ENCODE measurements at regions not wholly inside any gene's neighbourhood (a gene's known extent, or its start where the extent isn't known, plus 50 kb on each side); places are given as distances from the start of the nearest gene placed in this dataset.

DNA sequence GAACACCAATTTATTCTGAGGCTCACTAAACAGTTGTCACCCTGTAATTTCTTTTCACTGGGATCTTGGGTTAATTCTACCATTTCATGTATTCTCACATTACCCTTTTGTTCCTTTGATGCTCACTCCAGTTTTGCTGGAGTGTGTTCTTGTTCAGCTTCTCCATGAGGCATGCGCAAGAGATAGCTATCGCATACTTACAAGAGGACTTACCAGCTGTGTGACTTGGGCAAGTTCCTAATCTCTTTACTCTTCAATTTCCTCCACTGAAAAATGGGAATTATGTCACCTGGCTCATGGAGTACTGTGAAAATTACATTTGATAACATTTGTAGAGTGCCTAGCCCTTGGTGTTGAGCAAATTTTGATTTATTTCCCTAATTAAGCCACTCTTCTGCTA, 56.5 kb upstream of the JDP2 start:
- no peak for DNase-seq (ENCODE audit: low read depth)

DNA sequence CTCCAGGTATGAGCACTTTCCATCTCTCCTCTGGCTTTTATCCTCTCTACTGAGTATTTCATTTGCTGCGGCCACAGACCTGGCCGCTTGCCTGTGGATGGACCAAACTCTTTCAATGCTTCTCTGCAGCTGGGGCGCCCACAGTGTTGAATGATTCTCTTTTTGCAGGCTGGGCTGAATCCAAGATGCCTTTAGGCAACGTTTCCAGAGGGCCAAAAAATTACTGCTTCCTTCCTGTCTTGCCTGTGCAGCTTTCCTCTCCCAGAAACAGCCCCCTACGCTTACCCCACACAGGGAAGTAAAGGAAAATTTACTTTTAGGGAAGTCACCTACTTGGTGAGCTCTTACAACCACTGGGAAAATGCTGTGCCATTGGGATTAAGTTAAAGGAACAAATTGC, 55.6 kb upstream of the JDP2 start:
- DNase-seq (ENCODE audit: low read depth), result no peak

DNA sequence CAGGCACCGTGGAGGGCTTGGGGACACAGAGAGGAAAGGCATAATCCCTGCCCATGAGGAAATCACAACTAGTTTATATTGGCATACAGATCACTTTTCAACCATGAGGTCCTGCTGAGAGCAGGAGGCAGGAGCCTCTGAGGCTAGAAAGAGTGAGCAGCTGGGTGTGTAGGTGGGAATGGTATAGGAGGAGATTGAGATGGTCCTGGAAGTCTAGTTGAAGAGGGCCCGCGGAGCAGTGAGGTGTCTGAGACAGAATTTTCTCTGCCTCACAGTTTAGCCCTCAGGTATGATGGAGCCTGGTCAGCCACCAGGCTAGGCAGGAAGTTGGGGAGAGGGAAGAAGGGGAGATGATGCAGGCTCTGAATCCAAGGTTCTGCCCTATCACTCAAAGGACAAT, 54.7 kb upstream of the JDP2 start:
- no peak for DNase-seq (ENCODE audit: low read depth)

- DNase-seq (ENCODE audit: low read depth), result no peak
Observed at GRCh38 chr14:75373616-75374015, 54.2 kb upstream of the JDP2 start.

DNA sequence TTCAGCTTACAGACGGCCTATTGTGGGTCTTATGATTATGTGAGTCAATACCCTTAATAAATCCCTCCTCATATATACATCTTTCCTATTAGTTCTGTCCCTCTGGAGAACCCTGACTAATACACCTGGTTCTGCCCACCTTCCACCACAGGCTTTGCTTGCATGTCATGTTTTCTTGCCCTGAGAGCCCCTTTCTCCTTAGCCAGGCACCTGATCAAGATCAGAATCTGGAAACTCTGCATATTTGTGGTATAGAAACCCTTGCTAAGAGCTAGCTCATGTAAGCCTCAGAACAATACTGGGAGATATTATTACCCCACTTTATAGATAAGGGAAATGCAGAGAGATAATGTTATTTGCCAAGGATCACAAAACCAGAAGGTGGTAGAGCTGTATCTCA, 52.9 kb upstream of the JDP2 start:
- DNase-seq (ENCODE audit: low read depth), result no peak

- DNase-seq (ENCODE audit: low read depth), result no peak
Observed at GRCh38 chr14:75375983-75376382, 51.8 kb upstream of the JDP2 start.
